HL-60 (cell line): ENCODE measurements at regions not wholly inside any gene's neighbourhood (a gene's known extent, or its start where the extent isn't known, plus 50 kb on each side); places are given as distances from the start of the nearest gene placed in this dataset.
"Not testable (repeated sequence)": the region's sequence is repeated elsewhere in the genome, so short reads cannot be mapped to it uniquely, and the experiment has no call there.

Source experiments
- CTCF ChIP-seq: IDR thresholded peaks from one replicate; pipeline ENCODE4 v1.5.1; 2011; ENCODE audit warnings: low read length, control low read depth, inconsistent platforms; ENCODE audit not compliant: insufficient read depth
- POLR2AphosphoS5 ChIP-seq: IDR thresholded peaks from 2 replicates; pipeline ENCODE4 v1.6.1; 2012; ENCODE audit warnings: low read depth
- SPI1 ChIP-seq: IDR thresholded peaks from 2 replicates; pipeline ENCODE4 v1.6.1; 2012; ENCODE audit warnings: low read depth, mild to moderate bottlenecking, borderline replicate concordance

GRCh38 chr2:8348911-8349310 lies 332.9 kb upstream of the ID2 start:
- TF ChIP-seq CTCF, SPI1, POLR2AphosphoS5: not testable (repeated sequence)
